NCI-H69 (cell line): ENCODE measurements at regions not wholly inside any gene's neighbourhood (a gene's known extent, or its start where the extent isn't known, plus 50 kb on each side); places are given as distances from the start of the nearest gene placed in this dataset.

ENCODE experiments used
- DNase-seq: peaks from one replicate; lab custom pipeline; 2025; lab: John Stamatoyannopoulos, UW

DNA sequence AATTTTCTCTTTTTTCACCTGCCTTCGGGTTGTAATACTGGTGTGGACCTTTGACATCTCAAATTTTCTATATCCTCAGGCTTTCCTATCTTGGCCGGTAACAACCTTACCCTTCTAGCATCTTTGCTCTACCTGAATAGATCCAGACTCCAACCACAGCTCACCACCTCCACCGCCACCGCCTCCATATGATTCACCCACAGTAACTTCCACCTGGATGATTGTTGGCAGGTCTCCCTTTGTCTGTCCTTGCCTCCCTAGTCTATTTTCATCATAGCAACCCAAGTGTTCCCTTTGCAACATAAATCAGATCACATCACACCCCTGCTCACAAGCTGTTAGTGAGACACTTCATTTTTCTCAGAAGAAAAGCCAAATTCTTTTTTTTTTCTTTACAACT is 525.8 kb upstream of the POU3F2 start:
- peak; percentile 24 for DNase-seq

DNA sequence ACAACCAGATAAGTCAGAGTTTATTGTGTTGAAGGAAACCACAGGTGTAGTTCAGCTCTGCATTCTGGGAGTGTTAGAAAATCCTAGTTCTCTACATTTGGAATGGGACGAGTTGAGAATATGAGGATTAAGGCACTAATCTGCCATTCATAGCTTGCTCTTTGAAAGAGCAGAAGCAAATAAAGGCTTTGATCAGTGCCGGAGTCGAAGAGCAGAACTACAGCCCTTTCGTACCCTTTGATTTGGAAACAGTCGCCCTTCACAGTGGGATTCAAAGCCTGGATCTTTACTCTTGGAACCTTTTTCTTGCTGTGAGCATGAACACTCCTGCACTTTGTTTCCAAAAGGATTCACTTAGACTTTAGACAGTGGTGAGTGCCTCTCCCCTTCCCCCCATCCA is 523.9 kb upstream of the POU3F2 start:
- DNase-seq, result no peak

DNA sequence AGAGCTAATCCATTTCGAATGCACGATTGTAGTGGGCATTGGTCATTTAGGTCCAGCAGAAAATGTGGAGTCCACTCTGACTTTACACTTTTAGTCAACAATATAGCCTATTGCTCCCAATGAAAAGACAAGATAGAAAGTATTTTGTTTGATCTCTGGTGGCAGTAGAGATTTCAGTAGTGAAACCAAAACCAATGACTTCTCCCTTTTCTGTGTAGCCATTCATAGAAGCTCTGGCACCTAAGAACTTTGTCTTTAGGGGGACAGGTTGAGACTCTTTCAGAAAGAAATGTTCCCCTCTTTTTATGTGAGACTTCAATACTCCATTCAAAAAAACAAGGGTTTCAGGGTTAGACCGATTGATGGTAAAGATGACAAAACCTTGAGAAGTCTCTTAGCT is 510.8 kb upstream of the POU3F2 start:
- DNase-seq, result no peak

DNA sequence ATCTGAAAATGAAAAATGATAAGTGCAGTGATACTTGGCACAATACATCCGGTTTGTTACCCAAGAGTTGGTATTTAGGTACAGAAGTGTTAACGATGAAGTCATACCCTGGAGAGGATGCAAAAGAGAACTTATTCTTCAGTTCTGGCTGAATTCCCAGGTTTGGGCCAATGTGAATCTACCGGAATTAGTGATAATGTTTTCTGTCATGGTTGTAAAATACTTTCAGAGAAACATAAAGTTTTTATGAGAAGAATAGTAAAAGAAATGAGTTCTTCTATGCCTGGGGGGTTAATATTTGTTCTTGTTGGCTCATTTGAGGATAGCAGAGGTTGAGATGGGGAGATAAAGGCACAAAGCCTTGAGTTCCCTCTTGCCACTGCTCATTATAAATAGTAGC is 509.9 kb upstream of the POU3F2 start:
- no peak for DNase-seq

DNA sequence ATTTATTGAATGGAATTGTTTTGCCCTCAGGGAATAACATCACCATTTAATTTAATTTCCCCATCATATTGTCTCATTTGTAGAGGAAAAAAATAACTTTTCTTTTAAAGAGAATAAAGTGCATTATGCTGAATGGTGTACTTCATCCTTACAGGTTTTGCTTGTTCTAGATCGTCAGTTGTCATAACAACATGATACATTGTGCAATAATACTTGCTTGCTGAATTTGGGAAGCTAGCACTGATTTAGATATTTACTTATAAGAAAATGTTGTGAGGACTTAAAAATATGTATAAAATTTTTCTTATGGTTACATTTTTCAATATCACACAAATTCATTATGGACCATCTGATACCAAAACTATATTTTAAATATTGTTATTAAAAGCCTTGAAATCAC is 509.0 kb upstream of the POU3F2 start:
- DNase-seq, result no peak

DNA sequence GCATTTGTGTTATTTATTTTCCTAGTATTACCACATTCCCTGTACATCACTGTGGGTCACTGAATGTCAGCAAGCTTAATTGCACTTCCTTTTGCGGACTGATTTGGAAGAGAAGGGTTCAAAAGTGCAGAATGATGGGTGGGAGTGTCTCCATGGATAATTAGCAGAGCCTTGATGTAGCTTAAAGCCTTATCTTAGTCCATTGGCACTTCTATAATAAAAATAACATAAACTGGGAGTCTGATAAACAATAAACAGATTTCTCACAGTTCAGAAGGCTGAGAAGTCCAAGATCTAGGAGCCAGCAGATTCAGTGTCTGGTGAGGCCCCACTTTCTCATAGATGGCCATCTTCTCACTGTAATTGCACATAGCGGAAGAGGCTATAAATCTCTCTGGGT is 501.1 kb upstream of the POU3F2 start:
- DNase-seq, result peak; percentile 42

DNA sequence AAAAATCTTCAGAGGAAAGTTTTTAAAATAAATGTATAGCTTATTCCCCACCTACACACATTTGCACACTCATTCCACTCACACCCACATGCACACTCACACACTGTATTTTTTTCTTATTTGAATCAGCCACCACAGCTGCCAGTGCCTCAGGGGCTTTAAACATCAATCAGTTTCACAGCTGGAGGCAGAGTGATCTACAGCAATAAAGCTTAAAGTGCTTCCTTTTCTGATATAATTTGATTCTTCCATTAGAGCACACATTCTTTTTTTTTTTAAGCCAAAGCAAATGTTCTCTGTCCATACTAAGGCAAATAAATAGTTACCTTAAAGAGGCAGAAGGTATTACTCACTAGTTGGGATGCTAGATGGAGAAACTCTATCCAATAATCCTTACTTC is 498.8 kb upstream of the POU3F2 start:
- peak; percentile 89 for DNase-seq

DNA sequence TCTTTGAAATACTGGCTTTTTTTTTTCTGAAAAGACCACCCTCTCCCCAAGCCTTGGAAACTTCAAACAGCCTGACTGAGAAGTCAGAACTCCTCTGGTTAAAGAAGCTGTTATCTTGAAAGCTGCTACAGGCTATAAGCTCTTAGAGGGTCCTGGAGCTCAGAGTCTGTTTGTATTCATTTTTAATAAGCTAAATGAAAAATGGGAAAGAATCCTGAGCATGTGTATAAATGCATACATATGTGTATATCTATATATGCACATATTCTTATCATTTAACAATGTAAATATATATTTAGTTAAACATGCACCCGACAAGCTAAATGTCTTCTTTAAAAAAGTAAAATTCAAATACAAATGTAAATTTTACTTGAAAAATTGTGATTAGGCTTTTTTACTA is 494.9 kb upstream of the POU3F2 start:
- DNase-seq, result no peak

DNA sequence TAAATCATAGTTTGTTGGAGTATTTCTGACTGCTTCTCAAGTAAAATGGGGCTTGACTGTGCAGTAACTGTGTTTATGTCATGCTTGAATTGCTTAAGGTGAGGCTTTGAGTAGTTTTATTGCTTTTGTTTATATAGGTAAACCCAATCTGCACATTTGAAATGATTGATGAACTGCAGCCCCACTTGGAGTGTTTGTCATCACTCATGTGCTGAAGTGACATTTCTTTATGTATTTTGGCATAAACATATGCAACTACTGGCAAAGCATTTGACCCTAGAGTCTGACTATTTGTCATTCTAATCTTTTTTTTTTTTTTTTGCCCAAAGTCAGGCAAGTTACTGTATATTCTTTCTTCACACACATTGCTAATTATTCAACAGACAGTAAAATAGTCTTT is 491.4 kb upstream of the POU3F2 start:
- peak; percentile 62 for DNase-seq

DNA sequence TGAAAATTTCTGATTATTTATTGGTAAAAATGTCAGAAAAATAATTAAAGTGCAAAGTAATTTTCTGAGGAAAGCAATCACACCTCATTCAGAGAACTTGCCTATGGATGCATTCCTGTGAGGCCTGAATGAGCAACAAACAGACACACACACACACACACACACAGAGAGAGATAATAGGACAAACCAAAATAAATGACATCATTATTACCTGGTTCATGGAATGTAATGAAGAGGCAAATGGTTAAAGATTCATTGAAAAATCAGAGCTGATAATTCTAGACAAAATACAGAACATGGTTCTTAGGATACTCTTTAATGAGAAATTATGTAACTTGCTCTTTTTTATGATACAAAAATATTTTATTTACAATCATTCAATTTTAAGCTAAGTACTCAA is 490.6 kb upstream of the POU3F2 start:
- no peak for DNase-seq

DNA sequence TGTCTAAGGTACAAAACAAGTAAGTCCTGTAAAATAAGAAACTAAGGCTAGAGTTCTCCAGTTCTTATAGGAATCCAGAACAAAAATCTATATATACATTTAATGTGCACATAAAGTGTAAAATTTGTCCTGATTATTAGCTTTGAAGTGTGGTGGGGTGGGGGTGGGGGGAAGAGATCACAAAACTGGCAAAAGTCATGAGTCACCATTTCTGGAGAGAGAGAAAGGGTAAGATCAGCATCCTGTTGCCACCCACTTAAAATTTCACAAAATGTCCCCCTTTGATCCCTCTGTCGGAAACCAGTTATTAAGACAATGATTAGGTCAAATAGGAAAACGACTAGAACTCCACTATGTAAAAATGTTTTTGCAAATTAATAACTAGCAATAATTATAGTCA is 482.0 kb upstream of the POU3F2 start:
- no peak for DNase-seq

DNA sequence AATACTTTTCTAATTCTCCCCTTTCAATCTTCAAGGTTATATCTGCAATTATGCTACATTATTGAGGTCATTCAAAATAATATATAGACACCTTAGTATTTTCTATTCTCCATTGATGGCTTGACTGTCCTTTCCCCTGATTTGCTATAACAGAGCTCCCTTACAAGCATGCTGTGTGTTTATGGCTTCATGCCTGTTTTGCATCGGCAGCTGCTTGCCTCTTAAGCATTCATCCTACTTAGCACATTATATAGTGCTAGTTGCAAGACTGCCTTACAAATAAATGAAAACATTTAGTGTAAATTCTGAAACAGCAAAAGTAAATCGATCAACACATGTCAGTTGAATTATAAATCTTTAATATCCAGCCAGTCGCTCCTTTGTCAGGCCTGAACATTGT is 476.2 kb upstream of the POU3F2 start:
- DNase-seq, result no peak

DNA sequence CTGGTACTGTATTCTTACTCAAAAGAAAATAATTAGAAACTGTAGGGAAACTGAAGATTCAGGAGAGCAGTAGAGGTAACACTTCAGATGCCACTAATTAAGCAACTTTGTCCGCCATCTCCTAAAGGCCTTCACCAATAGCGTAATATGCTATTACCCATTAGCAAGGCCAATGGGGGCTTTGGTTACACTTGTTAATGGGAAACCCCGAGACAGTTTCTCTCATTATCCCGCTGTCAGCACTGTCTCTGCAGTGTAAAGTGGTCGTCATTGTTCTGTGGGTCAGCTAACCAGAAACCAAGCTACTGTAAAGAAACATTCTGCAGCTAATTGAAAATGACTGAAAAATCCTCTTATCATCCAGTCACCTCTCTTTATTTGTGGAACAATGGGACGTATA is 468.0 kb upstream of the POU3F2 start:
- DNase-seq, result no peak

DNA sequence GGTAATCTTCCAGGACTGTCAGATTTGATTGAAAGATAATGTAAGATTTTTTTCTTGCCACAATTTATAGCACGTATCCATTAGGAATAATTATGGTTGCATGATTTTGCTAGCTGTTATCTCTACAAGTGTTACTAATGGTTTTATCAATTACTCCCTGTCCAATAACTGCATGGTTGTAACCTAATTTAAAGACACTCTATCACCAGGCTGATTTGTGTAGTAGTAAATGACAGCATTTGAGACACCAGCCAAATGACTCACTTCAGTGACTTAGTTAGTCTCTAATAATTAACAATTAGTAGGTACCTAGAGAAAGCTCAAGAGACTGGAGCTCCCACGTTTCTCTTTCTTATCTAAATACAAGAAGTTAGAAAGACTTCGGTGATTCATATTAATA is 453.8 kb upstream of the POU3F2 start:
- DNase-seq, result no peak

DNA sequence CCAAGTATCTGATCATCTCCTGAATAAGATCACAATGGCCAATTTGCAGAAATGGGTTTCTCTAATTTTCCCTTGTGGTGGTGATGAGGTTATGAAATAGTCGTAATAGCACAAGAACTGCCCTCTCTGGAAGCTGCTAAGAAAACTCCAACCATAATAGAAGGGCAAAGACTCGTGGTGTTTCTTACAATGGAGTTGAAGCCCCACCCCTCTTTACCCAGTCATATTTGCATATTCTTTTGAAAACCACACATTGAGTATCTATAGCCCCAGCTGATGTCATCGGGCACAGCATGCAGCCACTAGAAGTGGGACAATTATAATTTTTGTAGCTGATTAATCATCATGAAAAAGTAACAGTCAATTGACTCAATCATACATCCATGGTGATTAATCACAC is 452.1 kb upstream of the POU3F2 start:
- DNase-seq, result peak; percentile 49

DNA sequence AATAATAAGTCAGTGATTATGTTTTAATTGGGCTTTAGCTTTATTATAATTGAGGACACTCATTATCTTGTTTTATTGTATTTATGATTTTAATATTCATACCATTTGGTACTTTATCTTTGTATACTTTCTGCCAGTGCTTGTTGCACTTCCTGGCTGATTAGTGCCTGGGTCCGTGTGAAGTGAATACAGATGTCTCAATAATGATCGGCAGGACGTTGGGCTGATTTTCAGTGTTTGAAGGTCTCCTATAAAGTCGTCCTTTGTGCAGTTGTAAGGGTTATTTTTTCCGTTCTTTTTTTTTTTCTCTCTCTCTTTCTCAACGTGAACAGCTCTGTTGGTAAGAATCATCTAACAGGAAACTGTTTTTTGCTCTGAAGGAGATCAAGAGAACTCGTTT is 450.0 kb upstream of the POU3F2 start:
- DNase-seq, result no peak

DNA sequence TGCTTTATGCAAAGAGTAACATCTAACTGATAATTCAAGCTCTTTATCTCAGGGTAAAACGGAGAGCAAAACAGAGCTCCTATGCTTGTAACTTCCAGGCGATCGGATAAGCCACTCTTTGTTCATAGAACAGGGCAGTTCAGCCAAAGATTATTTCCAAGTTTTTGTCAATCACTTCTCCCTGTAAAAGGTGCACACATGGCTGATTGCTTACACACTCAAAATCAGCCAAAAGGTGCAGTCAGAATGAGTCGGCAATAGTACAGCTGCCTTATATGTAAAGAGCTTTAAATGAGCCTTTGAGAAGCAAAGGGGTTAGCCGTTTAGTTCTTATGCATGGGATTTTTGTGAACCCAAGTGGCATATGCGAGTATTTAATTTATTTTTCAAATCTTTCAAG is 449.6 kb upstream of the POU3F2 start:
- no peak for DNase-seq

DNA sequence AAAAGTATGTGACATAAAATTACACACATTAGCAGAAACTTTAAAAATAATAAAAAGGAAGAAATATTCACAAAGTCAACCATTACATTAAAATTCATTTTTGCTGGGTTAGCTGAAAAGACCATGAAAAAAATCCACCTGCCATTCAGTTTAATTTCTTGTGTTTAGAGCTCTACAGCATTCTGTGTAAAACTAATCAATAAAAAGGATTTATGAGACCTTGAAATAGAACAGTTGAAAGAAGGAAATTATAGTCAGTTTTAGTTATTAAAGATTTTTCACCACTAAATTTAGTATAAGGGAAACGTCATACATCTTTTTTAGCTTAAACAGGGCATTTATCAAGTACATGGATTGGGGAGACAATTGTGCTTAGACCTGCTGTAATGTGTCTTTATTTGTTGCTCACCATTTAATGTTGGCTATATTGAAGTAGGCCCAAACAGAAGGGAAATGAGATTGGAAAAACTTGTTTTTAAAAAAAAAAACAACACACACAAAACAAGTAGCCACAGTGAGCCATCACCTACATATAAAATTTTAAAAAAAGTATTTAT is 438.7 kb upstream of the POU3F2 start:
- DNase-seq, result no peak

DNA sequence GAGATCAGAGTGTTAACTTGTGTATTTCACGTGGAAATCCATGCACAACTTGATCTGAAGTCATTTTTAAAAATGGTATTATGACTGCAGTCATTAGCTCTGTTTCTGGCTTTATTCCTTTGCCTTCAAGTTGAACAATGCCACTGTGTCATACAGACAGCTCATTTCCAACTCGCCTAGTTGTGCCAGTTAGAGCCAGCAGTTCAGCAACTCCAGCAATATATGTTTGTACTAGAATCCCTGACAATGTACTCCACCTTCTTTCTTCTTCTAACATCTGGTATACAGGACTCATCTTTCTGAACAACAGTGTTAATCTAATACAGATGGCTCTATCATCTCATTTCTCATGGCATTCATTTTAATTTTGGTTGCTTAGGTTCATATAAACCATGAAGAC is 418.3 kb upstream of the POU3F2 start:
- no peak for DNase-seq

DNA sequence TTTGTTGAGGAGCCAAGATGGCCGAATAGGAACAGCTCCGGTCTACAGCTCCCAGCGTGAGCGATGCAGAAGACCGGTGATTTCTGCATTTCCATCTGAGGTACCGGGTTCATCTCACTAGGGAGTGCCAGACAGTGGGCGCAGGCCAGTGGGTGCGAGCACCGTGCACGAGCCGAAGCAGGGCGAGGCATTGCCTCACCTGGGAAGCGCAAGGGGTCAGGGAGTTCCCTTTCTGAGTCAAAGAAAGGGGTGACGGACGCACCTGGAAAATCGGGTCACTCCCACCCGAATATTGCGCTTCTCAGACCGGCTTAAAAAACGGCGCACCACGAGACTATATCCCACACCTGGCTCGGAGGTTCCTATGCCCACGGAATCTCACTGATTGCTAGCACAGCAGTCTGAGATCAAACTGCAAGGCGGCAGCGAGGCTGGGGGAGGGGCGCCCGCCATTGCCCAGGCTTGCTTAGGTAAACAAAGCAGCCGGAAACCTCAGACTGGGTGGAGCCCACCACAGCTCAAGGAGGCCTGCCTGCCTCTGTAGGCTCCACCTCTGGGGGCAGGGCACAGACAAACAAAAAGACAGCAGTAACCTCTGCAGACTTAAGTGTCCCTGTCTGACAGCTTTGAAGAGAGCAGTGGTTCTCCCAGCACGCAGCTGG is 417.7 kb upstream of the POU3F2 start:
- DNase-seq, result peak; percentile 12

DNA sequence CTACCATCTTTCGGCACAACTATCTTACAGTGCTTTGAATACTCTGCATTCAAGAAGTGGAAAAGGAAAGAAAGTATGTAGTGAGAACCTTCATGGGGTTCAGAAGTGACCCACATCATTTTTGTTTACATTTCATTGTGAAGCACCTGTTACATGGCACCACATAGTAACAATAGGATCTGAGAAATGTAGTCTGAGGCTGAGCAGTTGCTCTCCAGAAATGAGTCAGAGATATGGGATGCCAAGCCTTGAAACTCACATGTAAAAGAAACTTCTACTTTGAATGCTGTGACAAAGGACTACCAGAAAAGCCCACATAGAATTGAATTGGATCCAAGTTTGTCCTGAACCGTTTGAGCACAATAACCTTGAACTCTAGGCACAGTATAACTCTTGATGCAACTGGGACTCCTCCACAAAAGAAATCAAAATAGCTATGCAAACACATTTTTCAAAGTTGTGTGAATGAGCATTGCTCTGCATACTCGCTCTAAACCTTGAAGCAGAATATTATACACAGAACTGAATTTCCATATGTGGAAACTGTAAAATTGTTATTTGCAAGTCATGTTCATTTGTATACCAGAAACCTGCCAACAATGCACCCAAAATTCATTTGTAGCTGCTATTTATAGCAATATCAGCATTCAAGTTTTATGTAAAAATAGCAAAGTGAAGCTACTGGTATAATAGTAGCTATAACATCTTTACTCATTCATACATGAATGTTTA is 400.9 kb upstream of the POU3F2 start:
- no peak for DNase-seq

DNA sequence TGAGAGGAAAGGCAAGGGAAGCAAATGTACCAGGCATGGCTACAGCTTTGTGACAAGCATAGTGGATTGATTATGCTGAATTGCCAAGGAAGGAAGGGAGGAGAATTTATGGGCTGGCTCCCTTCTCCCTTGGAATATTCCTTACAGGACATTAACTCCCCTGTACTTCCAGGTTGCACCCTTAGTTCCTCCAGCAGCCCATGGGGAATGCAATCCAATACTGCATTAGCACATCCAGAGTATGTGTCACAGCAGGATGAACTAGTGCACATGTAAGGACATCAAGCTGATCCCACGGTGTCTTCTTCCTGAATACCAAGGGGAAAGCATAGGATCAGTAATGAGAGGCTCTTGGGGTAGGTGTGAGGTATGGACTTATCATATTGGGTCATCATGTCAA is 390.7 kb upstream of the POU3F2 start:
- DNase-seq, result no peak

DNA sequence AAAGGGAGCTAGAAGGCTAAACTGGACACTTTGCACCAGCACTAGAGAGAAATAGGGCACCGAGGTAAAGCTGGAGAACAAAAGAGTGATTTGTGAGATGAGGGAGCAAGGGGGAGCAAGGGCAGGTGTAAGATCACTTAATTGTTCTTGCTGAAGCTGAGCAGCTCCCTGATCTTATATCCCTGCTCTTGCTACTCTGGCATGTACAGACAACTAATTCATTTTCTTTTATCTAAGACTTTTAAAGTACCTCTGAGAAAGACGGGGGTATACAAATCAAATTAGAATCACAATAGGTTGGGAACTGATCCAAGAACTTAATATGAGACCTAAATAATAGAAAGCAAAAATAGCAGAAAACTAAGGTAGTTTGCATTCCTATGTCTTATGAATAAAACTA is 381.7 kb upstream of the POU3F2 start:
- no peak for DNase-seq

DNA sequence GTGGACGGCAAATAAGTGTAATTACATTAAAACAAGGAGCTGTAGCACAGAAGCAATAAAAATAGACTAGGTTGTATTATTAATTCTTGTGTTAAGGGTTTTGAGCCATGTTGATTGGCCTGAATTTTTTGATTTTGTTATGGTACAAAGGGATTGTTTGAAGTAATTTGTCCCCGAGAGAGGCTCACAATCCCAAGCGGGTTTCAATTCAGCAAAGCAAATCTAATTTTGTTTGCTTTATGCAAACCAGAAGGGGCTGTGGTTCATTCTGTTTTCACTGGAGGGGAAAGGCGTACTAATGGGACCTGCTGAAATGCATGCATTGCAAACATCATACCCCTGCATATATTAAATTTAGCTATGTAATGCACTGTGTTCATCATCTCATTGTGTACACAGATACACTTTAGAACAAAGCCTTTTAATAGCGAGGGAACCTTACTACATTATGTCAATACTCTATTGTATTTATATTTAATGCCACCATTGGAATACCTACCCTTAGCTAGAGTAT is 379.5 kb upstream of the POU3F2 start:
- DNase-seq, result peak; percentile 69
